Activated T-cell treated with anti-CD3 and anti-CD28 coated beads, Interleukin-2, amount 50 U/mL, for 1 hour (primary cell): ENCODE measurements at regions not wholly inside any gene's neighbourhood (a gene's known extent, or its start where the extent isn't known, plus 50 kb on each side); places are given as distances from the start of the nearest gene placed in this dataset.
"Not testable (repeated sequence)": the region's sequence is repeated elsewhere in the genome, so short reads cannot be mapped to it uniquely, and the experiment has no call there.

Source experiments
- DNase-seq: peaks from one replicate; pipeline ENCODE4 v3.0.0-alpha.2; 2020

DNA sequence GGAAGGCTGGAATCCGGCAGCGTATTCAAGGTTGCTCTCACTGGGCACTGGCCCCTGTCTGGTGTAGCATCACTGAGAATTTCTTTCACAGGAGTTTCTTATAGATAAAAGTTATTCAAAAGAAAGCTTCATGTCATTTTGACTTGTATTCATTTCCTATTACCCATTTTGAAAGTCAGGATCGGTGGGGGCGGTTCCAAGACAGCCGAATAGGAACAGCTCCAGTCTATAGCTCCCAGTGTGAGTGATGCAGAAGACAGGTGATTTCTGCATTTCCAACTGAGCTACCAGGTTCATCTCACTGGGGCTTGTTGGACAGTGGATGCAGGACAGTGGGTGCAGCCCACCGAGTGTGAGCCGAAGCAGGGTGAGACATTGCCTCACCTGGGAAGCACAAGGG is 51.5 kb upstream of the CDC42EP3 start:
- not testable (repeated sequence) for DNase-seq

DNA sequence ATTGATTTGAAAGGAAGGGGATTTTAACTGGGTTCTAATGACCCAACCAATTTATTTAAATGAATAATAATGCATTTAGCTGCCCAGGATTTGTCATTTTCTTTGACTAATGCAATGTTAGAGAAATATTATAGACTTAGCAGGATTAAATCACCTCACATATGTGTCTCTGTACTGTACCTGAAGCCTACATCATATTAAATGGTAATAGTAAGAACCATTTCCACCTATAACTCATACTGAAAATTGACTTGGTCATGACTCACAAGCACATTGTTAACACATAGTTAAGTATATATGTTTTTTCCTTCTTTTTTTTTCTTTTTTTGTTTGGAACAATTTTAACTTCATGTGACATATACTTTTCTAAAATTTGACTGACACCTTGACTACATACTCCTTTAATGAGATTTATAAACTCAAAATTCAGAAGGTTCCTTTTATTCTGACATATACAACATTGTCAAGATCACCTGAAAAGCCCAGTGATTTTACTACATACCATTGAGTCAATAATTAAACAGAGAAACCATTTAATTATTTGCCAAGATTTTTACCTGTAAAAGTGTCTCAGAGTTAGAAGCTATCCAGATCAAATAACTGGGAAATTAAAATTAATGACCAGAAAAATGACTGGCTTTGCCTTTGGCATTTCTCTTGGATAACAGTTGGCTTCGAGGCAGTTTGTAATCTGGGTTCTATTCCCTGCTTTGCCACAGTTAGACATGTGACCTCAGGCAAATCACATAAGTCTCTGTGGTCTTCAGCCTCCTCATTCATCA is 58.8 kb upstream of the CDC42EP3 start:
- DNase-seq: no peak

DNA sequence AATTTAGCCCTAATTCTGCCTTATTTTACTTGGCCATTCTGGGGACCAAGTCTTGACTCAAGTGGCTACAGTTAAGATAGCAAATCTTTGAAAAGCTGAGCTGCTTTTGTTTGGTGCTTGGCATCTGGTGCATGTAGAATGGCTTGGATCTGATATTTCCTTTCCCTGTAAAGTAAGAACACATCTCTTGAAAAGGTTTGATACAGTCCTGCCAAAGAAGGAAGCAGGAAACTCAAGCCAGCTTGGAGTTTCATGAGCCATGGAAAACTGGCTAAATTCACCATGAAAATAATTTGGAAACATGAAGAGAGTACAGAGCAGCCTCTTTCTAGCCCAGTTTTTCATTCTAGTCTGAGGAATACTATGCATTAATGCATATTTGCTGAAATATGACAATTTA is 61.0 kb upstream of the CDC42EP3 start:
- not testable (repeated sequence) for DNase-seq

DNA sequence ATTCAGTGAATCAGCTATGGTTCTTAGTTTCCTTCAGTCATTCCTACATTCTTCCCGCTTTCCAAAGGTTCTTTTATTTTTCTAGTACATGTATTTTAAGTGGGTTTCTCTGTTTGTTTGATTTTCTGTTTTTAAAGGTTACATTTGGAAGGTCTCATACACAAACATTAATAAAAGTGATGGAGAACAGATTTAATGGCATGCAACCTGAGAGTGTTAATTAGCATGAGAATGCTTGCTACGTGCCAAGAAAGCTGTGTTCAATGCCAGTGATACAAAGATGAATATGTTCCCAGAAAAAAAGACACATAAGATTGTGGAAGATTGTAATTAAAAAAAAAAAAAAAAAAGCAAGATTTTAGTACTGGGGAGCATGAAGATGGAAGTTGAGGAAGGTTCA is 61.8 kb upstream of the CDC42EP3 start:
- no peak for DNase-seq

DNA sequence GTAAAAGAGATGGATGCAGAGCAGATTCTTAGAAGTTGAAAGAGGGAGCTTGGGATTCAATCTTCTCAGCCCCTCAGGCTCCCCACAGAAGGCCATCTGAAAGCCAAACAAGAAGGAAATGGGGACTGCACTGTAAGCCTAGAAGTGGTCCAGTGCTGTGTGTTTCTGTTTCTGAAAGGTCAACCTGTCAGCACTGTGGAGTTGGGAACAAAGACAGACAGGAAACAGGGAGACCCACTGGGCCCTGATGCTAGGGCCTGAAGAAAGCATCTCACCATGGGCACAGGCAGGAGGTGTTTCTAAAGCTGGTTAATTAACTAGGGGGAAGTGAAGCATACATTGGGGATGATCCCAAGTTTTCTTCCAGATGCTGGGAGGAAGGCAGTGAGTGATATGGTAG is 62.5 kb upstream of the CDC42EP3 start:
- DNase-seq: not testable (repeated sequence)

DNA sequence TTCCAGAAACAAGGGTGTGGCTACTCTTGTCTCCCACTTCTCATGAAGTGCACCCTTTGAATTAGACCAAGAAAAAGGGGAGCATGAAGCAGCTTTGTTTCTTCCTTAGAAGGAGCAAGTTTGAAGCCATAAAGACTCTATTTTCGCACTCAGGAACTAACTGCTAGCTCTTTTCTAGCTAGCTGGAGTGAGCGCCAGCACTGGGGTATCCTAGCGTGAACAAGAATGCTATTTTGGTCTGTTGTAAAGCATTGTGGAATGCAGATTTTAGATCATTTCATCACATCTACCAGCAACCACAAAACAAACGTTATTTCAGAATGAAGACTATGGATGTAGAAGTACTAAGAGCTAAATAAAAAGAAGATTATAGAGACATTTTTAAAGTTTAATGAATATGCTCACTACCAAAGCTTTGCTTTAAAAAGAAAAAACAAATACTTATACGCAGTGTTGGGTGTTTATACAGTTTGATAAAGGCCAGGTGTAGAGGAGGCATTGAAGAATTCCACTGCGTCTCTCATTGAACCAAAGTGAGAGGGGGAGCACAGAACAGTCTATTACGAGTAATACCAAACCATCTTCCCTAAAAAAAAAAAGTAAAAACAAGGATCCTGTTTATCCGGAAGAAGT is 63.6 kb upstream of the CDC42EP3 start:
- not testable (repeated sequence) for DNase-seq

DNA sequence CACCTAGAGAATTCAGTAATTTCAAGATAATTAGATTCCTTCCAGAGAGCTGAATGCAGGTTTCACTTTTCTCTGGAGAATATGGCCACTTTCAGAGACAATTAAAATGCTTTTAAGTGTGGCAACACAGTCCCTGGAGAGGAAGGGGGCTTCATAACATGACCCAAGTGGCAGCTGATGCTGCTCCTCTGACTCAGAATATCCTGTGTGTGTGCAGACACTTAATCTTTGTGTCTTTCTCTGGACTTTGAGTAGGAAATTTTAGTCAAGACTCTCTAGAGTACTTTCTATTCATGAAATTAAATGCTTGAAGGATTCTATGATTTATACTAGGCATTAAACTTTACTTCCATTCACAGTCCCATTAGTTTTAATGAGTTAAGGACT is 64.1 kb upstream of the CDC42EP3 start:
- DNase-seq: not testable (repeated sequence)

DNA sequence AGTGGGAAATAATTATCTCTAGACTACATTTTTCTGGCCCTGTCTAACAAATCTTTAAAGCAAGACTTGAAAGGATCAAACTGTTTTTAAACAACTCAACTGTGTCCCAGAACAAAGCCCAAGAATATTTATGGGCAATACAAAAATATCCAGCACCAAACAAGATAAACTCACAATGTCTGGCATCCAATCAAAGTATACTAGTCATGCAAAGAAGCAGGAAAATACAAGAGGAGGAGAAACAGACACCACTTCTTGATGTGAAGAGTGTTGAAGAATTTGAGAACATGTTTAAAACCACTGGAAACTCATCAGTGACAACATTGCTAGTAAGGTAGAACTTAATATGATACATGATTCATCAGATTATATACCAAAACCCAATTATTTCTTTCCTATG is 66.1 kb upstream of the CDC42EP3 start:
- DNase-seq: no peak

DNA sequence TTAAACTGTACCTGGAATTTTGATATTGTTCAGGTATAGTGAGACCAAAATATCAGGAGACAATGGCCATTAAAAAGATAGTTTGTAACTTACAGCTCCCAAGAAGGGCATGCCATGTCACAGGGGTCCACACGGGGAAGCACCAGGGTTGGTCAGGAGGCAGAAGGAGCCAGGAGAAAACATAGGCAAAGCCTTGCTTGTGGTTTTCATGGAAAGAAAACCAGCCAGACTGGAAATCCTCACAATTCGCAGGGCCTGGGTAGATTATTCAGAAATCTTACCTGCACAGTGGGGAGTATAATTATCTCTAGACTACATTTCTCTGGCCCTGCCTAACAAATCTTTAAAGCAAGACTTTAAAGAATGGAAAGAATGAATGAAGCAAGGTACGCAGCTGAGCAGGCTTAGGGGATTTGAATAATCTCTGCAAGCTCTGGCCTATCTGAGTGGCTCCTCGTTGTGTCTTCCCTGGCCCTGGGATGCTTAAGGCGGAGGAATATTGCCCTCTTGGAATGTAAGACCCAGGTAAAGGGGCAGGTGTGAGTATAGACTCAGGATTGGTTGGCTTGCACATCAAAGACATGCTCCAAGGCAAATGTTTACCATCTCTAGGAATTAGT is 66.9 kb upstream of the CDC42EP3 start:
- no peak for DNase-seq

DNA sequence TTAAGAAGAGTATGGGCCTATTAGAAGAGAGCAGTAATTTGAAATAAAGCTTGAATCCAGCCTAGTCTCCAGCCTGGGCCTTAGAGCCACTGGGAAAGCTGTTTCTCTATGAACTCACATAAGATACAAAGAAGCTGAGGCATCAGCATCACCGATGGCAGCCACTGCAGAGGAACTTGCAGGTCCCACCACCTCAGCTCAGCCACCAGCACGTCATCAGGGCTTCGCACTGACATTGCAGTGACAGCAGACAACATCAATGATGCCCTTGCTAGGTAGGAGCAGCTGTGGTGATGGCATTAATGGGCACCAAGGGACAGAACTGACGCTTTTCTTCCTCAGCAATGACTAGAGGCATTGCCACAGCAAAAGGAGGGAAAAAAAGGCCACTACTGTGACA is 67.7 kb upstream of the CDC42EP3 start:
- DNase-seq: no peak

DNA sequence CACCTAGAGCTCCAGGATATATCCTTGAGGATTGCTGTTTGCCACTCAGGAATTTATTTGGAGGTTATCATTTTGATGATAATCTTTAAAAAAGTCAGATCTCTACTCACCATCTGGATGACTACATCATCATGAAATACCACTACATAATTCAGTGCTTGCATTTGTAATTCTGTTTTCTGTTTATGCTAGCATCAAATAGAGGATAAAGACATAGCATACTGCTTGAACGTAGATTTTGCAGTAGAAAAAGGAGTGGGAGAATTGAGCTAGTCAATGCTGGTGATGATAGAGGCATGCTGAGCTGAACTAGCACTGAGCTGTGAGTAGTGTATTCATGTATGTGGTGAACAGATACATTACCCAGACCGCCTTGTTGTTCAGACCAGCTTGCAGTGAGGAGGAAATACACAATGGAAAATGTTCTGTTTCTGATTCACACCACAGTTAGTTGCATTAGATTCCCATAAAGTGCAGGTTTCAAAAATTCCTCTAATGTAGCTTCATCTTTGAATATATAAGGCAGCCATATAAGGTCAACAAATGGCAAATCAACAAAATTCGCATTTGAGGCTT is 68.8 kb upstream of the CDC42EP3 start:
- no peak for DNase-seq

DNA sequence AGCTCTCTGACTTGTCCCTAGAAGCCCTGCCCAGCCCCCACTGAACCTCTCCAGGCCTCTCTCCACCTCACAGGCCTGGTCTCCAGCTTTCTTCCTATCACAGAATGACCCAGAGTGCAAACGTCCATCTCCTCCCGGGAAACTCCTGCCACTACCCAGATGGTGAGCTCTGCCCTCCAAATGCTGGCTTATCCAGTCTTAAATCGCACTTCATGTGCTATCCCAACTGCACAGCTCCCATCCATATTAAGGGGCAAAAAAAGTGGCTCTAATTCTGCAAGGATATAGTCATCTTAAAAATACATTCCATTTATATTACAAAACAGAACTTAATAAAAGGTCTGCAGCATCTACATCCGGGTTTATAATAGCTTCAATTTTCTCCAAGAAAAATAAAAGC is 70.8 kb upstream of the CDC42EP3 start:
- DNase-seq: no peak

DNA sequence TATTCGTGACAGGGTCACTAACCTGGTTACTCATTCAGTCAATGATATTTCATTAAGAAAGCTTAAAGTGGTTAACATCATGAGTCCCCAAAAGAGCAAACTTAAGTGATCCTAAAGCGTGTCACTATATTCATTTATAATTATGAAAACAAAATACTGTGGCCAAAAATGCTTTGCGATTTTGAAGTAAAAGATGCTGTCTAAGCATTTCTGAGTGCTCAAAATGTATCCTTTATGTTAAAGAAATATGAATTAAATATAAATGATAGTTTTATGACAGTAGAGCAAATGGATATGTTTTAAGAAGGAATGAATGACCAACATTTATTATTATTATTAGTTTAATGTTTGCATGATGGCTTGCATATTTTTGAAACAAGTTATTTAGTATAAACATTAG is 72.6 kb upstream of the CDC42EP3 start:
- no peak for DNase-seq

DNA sequence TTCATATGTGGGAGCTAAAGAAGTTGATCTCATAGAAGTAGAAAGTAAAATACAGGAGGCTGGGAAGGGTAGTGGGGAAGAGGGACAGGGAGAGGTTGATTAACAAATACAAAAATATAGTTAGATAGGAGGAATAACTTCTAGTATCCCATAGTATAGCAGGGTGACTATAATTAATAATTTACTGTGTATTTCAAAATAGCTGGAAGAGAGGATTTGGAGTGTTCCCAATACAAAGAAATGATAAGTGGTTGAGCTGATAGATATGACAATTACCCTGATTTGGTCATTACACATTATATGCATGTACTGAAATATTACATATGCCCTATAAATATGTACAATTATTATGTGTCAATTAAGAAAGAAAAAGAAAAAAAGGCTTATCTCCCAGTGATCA is 73.5 kb upstream of the CDC42EP3 start:
- DNase-seq: not testable (repeated sequence)

DNA sequence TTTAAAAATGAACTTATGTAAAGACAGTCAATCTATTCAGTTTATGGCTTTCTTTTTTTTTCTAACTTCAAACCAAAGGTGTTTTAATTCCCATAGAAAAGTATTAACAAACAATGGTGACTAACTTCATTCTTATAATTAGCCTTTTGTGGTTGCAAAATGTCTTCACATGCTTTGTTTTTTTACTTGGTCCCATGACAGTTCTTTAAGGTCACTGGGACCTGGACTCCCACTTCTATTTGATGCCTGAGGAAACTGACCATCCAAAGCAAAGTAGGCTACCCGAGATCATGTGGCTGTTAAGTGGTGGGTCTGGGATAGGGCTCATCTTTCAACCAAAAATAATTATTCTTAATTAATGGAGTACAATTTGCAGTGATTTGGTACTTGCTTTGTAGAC is 74.6 kb upstream of the CDC42EP3 start:
- DNase-seq: not testable (repeated sequence)

DNA sequence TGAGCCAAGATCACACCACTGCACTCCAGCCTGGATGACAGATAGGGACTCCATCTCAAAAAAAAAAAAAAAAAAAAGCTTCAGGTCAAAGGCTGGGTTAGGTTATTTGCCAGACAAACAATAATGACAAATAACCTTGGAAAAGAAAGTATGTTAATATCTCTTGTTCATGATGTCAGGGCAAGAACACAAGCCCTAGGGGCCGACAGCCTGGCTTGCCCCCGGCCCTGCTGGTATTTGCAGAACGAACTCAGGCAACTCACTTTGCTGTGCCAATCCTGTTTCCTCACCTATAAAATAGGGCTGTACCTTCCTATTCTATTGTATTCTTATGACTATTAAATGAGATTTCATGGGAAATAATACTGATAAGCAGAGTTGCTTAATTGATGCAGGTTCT is 75.4 kb upstream of the CDC42EP3 start:
- DNase-seq: no peak

DNA sequence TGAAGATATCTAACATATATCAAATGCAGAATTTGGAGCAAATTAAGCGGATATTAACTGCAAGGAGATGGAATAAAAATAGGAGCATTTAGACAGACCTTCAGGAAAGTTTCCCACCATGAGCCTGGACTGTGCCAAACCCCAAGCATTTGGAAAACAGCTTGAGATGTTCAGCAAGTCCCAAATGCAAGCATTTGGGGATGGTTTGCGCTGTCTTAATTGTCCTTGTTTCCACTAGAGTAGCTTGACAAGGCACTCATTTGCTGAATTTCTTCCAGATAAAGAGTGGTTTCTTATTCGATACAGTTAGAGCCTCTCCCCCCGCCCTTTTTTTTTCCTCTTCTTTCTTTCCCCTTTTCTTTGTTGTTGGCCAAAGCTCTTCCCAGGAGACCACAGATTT is 77.1 kb upstream of the CDC42EP3 start:
- DNase-seq: no peak

DNA sequence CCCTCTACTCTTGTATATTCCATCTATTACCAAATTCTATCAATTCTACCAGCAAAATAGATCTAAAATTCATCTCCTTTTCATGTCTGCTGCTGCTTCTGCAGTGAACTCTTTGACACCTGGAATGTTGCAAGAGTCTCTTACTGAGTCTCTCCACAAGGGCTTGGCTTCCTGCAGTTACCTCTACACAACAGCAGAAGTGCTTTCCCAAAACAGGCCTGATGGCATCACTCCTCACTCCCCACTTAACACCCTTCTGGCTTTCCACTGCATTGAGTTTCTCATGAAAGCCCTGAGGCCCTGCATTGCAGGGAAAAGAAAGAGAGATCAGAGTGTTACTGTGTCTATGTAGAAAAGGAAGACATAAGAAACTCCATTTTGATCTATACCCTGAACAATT is 78.8 kb upstream of the CDC42EP3 start:
- not testable (repeated sequence) for DNase-seq

DNA sequence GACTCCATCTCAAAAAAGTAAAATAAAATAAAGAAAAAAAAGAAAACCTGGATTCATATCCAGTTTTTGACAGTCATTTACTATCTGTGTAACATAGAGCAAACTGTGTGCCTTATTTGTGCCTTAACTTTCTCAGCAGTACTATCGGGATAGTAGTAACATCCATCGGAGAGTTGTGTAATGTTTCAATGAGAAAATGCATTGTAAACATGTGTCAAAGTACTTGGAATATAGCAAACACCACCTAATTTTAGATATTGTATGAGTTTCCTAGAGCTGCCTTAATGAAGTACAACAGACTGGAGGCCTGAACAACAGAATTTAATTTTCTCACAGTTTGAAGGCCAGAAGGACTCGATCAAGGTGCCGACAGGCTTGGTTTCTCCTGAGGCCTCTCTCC is 81.3 kb upstream of the CDC42EP3 start:
- no peak for DNase-seq

DNA sequence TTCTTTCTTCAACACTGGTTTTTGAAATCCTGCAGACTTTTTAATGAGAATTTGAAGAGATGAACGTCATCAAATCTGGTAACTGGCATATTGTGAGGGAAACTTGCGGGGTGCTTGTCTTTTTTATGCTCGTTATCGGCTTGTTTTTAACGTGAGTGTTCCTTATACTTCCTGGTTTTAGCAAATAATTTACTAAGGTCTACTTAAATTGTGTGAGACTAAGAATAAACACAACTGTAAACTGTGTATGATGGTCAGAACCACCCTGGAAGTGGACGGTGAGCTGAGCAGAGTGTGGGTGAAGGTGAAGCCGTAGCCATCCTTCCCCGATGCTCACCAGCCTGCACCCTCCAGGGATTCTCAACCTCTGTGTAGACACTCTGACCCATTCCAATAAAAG is 82.3 kb upstream of the CDC42EP3 start:
- DNase-seq: no peak

DNA sequence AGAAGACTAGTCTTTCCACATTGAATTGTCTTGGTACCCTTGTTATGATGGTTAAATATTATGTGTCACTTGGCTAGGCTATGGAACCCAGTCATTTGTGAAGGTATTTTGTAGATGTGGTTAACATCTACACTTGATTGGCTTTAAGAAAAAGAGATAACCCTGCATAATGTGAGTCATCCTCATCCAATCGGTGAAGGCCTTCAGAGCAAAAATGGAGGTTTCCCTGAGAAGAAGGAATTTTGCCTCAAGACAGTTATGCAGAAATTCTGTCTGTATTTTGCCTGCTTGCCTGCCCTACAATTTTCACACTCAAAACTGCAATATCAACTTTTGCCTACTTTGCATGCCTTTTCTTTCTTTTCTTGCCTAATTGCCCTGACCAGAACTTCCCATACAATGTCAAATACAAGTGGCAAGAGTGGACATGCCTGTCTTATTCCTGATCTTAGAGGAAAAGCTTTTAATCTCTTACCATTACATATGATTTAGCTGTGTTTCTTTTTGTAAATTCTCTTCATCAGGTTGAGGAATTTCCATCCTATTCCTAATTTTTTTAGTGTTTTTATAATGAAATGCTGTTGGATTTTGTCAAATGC is 84.6 kb upstream of the CDC42EP3 start:
- DNase-seq: not testable (repeated sequence)

DNA sequence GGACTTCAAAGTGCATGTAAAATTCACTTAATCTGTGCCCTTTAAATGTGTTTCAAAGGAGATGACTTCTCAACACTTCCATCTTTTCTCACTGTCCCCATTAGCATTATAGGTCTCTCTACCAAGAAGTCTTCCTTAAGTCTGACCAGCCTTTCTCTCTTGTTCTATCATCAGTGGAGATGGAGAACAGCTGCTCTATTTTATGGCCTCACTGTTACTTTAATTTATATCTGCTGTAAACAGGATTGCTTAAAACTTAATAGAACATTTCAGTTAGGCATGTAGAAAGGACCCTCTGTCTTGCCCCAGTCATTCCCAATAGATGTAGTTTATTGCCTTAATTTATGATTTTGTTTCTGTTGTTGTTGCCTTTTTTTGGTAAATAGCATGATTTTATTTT is 86.0 kb upstream of the CDC42EP3 start:
- not testable (repeated sequence) for DNase-seq

DNA sequence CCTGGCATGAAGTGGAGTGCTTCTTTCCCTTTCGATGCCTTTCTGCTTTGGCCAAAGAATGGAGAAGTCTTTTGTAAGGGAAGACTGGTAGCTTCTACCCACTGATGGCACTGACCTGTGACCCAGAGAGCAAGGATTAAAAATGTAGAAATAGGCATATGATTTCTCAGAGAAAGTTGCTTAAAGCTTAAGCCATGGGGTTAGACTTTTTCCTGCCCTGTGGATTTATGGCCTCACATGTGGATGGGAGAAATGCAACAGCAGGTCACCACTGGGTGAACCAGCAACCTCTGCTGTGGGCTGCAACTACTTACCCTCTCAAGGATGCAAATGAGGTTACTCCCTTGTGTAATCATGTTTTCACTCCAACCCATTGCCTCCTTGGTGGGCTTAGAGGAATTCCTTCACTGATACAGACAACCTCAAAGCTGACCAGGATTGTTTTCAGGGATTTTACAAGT is 86.7 kb upstream of the CDC42EP3 start:
- DNase-seq: not testable (repeated sequence)
